ENCODE measurements at regions not wholly inside any gene's neighbourhood (a gene's known extent, or its start where the extent isn't known, plus 50 kb on each side); places are given as distances from the start of the nearest gene placed in this dataset.

DNA sequence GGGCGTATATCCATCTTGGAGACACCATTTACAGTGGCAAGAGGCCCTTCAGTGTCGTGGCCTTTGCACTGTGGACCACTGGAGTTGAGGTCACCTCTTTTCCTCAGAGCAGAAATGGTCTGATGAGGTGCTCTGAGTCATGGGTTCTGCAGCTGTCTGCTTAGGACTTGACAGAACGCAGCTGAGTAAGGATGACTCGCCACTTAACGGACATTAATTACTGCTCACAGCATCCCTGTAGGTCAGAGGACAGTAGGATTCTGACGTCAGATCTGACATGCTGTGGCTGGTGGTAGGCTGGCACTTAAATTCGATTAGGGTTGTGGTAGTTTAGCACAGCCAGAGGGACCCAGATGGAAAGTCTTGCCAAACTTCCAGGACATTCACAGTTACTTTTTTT lies 479.4 kb downstream of the DMAC1 start:
- Histone ChIP-seq H3K27me3 (ENCODE audit: control insufficient read depth, insufficient read depth, low read length) (no peaks in the 10 kb centered on the region), H3K36me3 (ENCODE audit: control insufficient read depth, insufficient read depth, low read length) (no peaks in the 10 kb centered on the region), H3K4me2 (ENCODE audit: extremely low read depth, insufficient read depth, low read length) (peak overlapping the region; percentile 20), H3K4me1 (ENCODE audit: control insufficient read depth, extremely low read depth, insufficient read depth, low read length) (peaks cover 6% of the 10 kb centered on the region), H3K9ac (ENCODE audit: insufficient read depth, low read length) (no peak overlapping the region), H3K79me2 (ENCODE audit: control insufficient read depth, insufficient read depth, low read length) (no peaks in the 10 kb centered on the region), H3K27ac (ENCODE audit: insufficient read depth, low read length) (peak overlapping the region; percentile 41), H3K9me3 (ENCODE audit: control insufficient read depth, insufficient read depth, low read depth, low read length) (no peaks in the 10 kb centered on the region), H2AFZ (ENCODE audit: low read length) (no peak overlapping the region), H4K20me1 (ENCODE audit: control insufficient read depth, extremely low read depth, insufficient read depth, low read length) (no peaks in the 10 kb centered on the region), H3K4me3 (replicated peaks in 1 of 4; ENCODE audit: control extremely low read depth in 1 of 4, insufficient read depth in 1 of 4, low read depth in 3 of 4, low read length in 4 of 4) (no peak overlapping the region)
- no peak for TF ChIP-seq EZH2 (IDR thresholded peaks at IDR 0.05; ENCODE audit: low read length, missing control alignments)
- TF ChIP-seq, protein P1, sequence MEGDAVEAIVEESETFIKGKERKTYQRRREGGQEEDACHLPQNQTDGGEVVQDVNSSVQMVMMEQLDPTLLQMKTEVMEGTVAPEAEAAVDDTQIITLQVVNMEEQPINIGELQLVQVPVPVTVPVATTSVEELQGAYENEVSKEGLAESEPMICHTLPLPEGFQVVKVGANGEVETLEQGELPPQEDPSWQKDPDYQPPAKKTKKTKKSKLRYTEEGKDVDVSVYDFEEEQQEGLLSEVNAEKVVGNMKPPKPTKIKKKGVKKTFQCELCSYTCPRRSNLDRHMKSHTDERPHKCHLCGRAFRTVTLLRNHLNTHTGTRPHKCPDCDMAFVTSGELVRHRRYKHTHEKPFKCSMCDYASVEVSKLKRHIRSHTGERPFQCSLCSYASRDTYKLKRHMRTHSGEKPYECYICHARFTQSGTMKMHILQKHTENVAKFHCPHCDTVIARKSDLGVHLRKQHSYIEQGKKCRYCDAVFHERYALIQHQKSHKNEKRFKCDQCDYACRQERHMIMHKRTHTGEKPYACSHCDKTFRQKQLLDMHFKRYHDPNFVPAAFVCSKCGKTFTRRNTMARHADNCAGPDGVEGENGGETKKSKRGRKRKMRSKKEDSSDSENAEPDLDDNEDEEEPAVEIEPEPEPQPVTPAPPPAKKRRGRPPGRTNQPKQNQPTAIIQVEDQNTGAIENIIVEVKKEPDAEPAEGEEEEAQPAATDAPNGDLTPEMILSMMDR (conservative IDR thresholded peaks at IDR 0.05 in 1 of 2, IDR thresholded peaks at IDR 0.05 in 1 of 2; ENCODE audit: low read depth in 1 of 2, low read length in 2 of 2): no peak
- DNase-seq (ENCODE audit: low read depth in 2 of 2): peak; percentile 93 to 99

DNA sequence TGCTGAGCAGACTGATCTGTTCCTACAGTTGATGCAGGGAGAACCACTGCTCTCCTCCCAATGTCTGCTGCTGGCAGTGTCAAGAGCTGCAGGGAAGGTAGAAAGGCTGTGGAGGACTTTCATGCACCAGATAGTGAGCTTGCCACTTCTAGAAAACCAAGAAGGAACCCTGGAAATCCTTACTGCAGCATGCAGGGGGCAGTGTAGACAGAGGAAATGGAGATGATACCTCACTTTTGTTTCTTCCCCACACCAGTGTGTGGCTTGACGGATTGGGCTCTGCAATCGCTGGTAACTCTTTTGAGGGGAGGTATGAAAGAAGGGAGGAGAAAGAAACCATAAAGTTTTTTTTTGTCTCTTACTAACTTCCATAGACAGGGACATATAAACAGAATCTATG lies 480.7 kb downstream of the DMAC1 start:
- Histone ChIP-seq H2AFZ (ENCODE audit: low read length) (no peak overlapping the region), H3K9ac (ENCODE audit: insufficient read depth, low read length) (no peak overlapping the region), H4K20me1 (ENCODE audit: control insufficient read depth, extremely low read depth, insufficient read depth, low read length) (no peaks in the 10 kb centered on the region), H3K79me2 (ENCODE audit: control insufficient read depth, insufficient read depth, low read length) (no peaks in the 10 kb centered on the region), H3K4me3 (replicated peaks in 1 of 4; ENCODE audit: control extremely low read depth in 1 of 4, insufficient read depth in 1 of 4, low read depth in 3 of 4, low read length in 4 of 4) (no peak overlapping the region), H3K4me2 (ENCODE audit: extremely low read depth, insufficient read depth, low read length) (no peak overlapping the region), H3K27ac (ENCODE audit: insufficient read depth, low read length) (no peak overlapping the region), H3K4me1 (ENCODE audit: control insufficient read depth, extremely low read depth, insufficient read depth, low read length) (peaks cover 6% of the 10 kb centered on the region), H3K36me3 (ENCODE audit: control insufficient read depth, insufficient read depth, low read length) (no peaks in the 10 kb centered on the region), H3K9me3 (ENCODE audit: control insufficient read depth, insufficient read depth, low read depth, low read length) (no peaks in the 10 kb centered on the region), H3K27me3 (ENCODE audit: control insufficient read depth, insufficient read depth, low read length) (no peaks in the 10 kb centered on the region)
- TF ChIP-seq, protein P1 (conservative IDR thresholded peaks at IDR 0.05 in 1 of 2, IDR thresholded peaks at IDR 0.05 in 1 of 2; ENCODE audit: low read depth in 1 of 2, low read length in 2 of 2): peak in 1 of 2 donors; percentile 18
- TF ChIP-seq EZH2 (IDR thresholded peaks at IDR 0.05; ENCODE audit: low read length, missing control alignments): no peak
- DNase-seq (ENCODE audit: low read depth in 2 of 2): peak in 1 of 2 donors; percentile 24

DNA sequence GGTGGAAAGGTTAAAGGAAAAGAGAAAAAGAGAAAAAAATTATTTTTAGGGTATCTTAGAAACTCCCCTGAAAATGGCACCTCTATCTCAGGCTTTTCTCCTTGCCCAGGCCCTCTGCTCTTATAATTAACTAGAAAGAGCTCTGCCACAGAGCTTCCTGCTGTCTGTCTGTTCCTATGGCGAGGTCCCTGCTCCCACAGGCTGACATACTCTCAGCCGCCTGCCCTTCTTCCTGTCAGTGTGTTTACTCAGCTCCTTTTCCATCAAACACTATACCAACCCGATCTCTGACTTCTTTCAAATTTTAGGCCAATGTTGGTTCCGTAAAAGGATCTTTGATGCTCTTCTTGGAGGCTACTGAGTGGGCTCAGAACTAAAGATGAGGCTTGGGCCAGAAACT lies 482.6 kb downstream of the DMAC1 start:
- no peak overlapping the region for H3K9ac ChIP-seq (ENCODE audit: insufficient read depth, low read length)
- H3K27ac ChIP-seq (ENCODE audit: insufficient read depth, low read length): no peak overlapping the region
- no peaks in the 10 kb centered on the region for H3K79me2 ChIP-seq (ENCODE audit: control insufficient read depth, insufficient read depth, low read length)
- H2AFZ ChIP-seq (ENCODE audit: low read length): no peak overlapping the region
- no peak overlapping the region for H3K4me2 ChIP-seq (ENCODE audit: extremely low read depth, insufficient read depth, low read length)
- no peak for TF ChIP-seq EZH2 (IDR thresholded peaks at IDR 0.05; ENCODE audit: low read length, missing control alignments)
- TF ChIP-seq, protein P1 (conservative IDR thresholded peaks at IDR 0.05 in 1 of 2, IDR thresholded peaks at IDR 0.05 in 1 of 2; ENCODE audit: low read depth in 1 of 2, low read length in 2 of 2): no peak
- no peak for DNase-seq (ENCODE audit: low read depth in 2 of 2)
- no peaks in the 10 kb centered on the region for H3K9me3 ChIP-seq (ENCODE audit: control insufficient read depth, insufficient read depth, low read depth, low read length)
- no peaks in the 10 kb centered on the region for H3K27me3 ChIP-seq (ENCODE audit: control insufficient read depth, insufficient read depth, low read length)
- peaks cover 6% of the 10 kb centered on the region for H3K4me1 ChIP-seq (ENCODE audit: control insufficient read depth, extremely low read depth, insufficient read depth, low read length)
- H3K4me3 ChIP-seq (replicated peaks in 1 of 4; ENCODE audit: control extremely low read depth in 1 of 4, insufficient read depth in 1 of 4, low read depth in 3 of 4, low read length in 4 of 4): no peak overlapping the region
- no peaks in the 10 kb centered on the region for H3K36me3 ChIP-seq (ENCODE audit: control insufficient read depth, insufficient read depth, low read length)
- no peaks in the 10 kb centered on the region for H4K20me1 ChIP-seq (ENCODE audit: control insufficient read depth, extremely low read depth, insufficient read depth, low read length)

Measured in fibroblast of lung (primary cell).